Spleen (tissue), 7 donors: ENCODE measurements at regions not wholly inside any gene's neighbourhood (a gene's known extent, or its start where the extent isn't known, plus 50 kb on each side); places are given as distances from the start of the nearest gene placed in this dataset.

Experiments used
- POLR2AphosphoS5 ChIP-seq, 3 donors: sonication (generic); formaldehyde crosslinking; IDR thresholded peaks; one replicate each; pipeline ENCODE4 v1.5.1; 2017; ENCODE audit warnings: antibody characterized with exemption in 3 of 3
- TF ChIP-seq, protein P1 (sequence below), 11 experiments: fragments of 200-600 bp in 7 of 11; fragments of 450-650 bp in 4 of 11; sonication (generic) in 4 of 11; IDR thresholded peaks in 8 of 11; conservative IDR thresholded peaks in 3 of 11; 1 replicate in 7 of 11; 2 replicates in 4 of 11; pipeline versions ENCODE4 v1.4.0 to v1.8.0; 2016 to 2021; ENCODE audit warnings: antibody characterized with exemption in 11 of 11, inconsistent platforms in 4 of 11, mild to moderate bottlenecking in 1 of 11
- donor health status: DM: no; HTN: no; CAD: no; lungs with moderate emphysema.
- donor health status: DM: no; HTN: no; CAD: no.
- donor health status: DM: no; HTN: no; CAD: no.

DNA sequence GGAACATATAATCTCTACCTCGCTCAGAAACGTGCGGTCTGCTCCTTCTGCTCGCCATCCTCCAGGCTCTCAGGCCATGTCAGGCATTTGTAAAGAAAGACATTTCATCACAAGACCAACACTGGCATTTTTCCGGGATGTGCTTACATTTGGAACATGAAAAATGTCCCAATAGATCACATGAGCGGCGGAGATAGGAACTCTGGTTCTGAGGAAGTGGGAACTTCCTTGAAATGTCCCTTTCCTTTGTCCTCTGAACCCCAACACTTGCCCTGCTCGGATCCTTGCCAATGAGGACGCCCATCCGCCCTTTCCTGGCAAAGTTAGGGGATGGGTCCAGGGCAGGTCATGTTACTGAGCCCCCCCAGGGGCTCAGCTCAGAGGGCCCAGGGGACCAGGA lies 130.5 kb downstream of the MAF start:
- TF ChIP-seq, protein P1, sequence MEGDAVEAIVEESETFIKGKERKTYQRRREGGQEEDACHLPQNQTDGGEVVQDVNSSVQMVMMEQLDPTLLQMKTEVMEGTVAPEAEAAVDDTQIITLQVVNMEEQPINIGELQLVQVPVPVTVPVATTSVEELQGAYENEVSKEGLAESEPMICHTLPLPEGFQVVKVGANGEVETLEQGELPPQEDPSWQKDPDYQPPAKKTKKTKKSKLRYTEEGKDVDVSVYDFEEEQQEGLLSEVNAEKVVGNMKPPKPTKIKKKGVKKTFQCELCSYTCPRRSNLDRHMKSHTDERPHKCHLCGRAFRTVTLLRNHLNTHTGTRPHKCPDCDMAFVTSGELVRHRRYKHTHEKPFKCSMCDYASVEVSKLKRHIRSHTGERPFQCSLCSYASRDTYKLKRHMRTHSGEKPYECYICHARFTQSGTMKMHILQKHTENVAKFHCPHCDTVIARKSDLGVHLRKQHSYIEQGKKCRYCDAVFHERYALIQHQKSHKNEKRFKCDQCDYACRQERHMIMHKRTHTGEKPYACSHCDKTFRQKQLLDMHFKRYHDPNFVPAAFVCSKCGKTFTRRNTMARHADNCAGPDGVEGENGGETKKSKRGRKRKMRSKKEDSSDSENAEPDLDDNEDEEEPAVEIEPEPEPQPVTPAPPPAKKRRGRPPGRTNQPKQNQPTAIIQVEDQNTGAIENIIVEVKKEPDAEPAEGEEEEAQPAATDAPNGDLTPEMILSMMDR (IDR thresholded peaks at IDR 0.05 in 8 of 11, conservative IDR thresholded peaks at IDR 0.05 in 3 of 11): no peak
- TF ChIP-seq POLR2AphosphoS5 (IDR thresholded peaks at IDR 0.05): peak in 1 of 3 donors; percentile 51
